ENCODE measurements at regions not wholly inside any gene's neighbourhood (a gene's known extent, or its start where the extent isn't known, plus 50 kb on each side); places are given as distances from the start of the nearest gene placed in this dataset.

GRCh38 chr9:97768746-97769145, 71.6 kb upstream of the XPA start:
- TF ChIP-seq POLR2A (IDR thresholded peaks at IDR 0.05) (no peak), CTCF (IDR thresholded peaks at IDR 0.05) (no peak)
